Keratinocyte (primary cell): ENCODE measurements at regions not wholly inside any gene's neighbourhood (a gene's known extent, or its start where the extent isn't known, plus 50 kb on each side); places are given as distances from the start of the nearest gene placed in this dataset.

Experiments used
- EZH2 ChIP-seq: IDR thresholded peaks from one replicate; pipeline ENCODE4 v1.6.1; 2012; ENCODE audit warnings: inconsistent platforms, mild to moderate bottlenecking, low read length, moderate library complexity
- TF ChIP-seq, protein P1 (sequence below), 3 experiments: IDR thresholded peaks in 1 of 3; conservative IDR thresholded peaks in 1 of 3; optimal IDR thresholded peaks in 1 of 3; 2 replicates in 2 of 3; 3 replicates in 1 of 3; pipeline versions ENCODE3 to v1.5.1; 2011; ENCODE audit warnings: low read length in 3 of 3, mild to moderate bottlenecking in 3 of 3, moderate library complexity in 2 of 3, control low read depth in 1 of 3, inconsistent platforms in 1 of 3; ENCODE audit not compliant: insufficient read depth in 2 of 3; ENCODE audit errors: extremely low read depth in 1 of 3

DNA sequence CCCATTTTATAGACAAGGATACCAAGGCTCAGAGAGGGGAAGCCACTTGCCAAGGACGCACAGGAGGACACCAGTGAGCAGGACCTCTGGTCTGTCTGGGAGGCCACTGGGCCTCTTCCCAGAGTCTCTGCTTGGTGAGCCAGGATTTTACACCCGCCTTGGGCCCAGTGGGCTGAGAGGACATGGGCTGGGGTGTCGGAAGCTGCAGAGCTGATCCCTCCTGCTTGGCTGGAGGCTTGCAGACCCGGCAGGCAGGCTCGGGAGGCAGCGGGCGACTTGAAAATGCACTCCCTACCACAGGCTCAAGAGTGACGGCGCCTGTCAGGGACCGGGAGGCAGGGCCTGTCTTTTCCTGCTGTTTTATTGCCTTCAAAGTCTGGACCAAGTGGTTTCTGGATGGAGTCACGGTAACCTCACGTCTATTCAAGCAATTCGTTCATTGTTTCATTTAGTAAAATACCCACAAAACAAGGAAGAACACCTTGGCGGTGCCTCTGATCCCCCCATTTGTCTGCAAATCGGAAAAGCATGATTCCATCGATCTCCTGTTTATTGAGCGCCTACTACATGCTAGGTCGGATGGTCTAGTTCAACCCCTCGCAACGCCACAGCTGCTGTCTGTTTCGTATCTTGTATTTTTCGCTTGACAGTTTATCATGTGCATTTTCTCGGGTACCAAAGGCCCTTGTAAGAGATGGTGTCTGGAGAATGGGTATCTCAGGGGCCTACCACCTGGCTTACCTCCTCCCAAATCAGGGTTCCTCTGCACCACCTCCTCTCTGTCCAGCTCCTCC lies 108.1 kb upstream of the IER5L start:
- TF ChIP-seq, protein P1, sequence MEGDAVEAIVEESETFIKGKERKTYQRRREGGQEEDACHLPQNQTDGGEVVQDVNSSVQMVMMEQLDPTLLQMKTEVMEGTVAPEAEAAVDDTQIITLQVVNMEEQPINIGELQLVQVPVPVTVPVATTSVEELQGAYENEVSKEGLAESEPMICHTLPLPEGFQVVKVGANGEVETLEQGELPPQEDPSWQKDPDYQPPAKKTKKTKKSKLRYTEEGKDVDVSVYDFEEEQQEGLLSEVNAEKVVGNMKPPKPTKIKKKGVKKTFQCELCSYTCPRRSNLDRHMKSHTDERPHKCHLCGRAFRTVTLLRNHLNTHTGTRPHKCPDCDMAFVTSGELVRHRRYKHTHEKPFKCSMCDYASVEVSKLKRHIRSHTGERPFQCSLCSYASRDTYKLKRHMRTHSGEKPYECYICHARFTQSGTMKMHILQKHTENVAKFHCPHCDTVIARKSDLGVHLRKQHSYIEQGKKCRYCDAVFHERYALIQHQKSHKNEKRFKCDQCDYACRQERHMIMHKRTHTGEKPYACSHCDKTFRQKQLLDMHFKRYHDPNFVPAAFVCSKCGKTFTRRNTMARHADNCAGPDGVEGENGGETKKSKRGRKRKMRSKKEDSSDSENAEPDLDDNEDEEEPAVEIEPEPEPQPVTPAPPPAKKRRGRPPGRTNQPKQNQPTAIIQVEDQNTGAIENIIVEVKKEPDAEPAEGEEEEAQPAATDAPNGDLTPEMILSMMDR (optimal IDR thresholded peaks at IDR 0.05 in 1 of 3, IDR thresholded peaks at IDR 0.05 in 1 of 3, conservative IDR thresholded peaks at IDR 0.05 in 1 of 3; ENCODE audit: extremely low read depth in 1 of 3, insufficient read depth in 2 of 3, low read length in 3 of 3), result no peak
- no peak for TF ChIP-seq EZH2
